Right forelimb (tissue), 1 donor: ENCODE measurements at regions not wholly inside any gene's neighbourhood (a gene's known extent, or its start where the extent isn't known, plus 50 kb on each side); places are given as distances from the start of the nearest gene placed in this dataset.

Source experiments
- DNase-seq: peaks from one replicate; pipeline ENCODE4 v3.0.0-alpha.2; 2018

DNA sequence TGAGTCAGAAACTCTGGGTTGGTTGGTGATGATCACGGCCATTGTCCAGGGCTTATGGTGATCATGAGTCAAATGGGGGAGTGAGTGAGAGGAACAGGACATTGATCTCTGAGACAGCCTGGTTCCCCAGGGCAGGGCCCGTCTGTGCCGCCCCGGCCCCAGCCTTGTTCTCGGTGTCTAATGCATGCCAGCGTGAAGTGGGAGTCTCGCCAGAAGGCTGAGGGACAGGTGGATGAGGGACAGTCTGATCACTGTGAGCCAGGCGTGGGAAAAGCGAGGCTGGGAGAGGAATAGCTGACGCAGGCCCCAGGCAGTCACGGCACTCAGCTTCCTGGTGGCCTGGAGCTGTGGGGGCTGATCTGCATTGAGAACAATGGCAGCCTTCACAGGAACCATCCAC, 208.3 kb upstream of the HDAC4 start:
- DNase-seq, result no peak

DNA sequence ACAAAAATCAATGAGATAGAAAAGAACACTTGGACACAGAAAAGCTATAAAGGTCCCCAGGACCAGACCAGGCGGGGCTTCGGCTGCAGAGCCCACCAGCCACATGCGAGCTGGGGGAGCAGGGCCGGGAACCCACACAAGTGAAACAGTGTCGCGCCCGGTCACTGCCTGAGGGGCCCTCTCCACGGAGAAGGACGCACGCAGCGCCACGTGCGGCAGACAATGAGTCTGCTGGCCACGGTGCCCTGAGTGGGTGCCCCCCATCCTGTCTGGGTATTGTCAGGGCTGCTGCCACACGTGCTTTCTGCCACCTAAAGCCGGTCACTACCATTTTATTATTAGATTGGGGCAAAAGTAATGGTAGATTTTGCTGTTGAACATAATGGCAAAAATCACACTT, 207.9 kb upstream of the HDAC4 start:
- DNase-seq, result no peak

DNA sequence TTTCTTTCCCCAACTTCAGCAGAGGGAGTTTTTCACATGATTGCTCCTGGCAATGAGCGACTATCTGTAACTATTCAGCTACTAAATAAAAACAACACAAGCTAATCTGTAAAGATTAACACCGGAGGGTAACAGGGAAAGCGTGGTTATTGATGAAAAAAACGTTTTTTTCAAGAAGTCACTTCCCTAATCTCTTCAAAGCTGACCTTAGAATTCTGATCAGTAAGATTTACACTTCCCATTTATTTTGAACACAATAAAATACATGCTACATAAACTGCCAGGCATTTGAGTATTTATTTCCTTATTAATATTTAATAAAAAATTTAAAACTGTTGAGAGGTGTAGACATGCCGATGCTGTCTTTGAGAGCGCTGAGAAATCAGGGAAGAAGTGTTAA, 207.4 kb upstream of the HDAC4 start:
- DNase-seq, result no peak

DNA sequence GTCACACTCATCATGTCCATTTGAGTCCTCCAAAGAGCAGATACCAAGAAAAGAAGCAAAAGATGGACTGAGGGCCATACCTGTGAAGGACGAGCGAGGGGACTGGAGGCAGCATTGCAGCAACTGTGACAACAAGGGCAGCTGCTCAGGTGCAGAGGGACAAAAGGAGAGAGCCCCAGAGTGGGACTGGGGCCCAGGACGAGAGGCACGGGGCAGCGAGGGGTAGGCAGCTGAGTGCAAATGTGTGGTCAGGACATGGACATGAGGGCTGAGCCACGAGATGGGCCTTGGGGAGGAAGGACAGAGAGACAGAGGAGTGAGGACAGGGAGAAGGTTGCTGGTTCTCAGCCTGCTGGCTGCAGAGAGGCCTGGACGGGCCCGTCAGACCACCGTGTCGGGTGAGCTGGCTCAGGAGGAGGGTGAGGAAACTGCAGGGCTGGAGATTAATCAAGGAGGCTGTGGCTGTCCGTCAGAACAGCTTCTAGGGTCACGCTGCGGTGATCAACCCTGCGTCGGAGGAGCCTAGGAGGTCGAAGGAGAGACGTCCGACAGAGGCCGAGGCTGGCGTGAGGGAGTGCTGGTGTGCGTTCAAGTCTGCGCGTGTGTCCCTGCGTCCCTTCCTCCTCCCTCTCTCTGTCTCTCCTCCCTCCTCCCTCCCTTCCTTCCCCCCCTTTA, 206.8 kb upstream of the HDAC4 start:
- DNase-seq, result no peak

DNA sequence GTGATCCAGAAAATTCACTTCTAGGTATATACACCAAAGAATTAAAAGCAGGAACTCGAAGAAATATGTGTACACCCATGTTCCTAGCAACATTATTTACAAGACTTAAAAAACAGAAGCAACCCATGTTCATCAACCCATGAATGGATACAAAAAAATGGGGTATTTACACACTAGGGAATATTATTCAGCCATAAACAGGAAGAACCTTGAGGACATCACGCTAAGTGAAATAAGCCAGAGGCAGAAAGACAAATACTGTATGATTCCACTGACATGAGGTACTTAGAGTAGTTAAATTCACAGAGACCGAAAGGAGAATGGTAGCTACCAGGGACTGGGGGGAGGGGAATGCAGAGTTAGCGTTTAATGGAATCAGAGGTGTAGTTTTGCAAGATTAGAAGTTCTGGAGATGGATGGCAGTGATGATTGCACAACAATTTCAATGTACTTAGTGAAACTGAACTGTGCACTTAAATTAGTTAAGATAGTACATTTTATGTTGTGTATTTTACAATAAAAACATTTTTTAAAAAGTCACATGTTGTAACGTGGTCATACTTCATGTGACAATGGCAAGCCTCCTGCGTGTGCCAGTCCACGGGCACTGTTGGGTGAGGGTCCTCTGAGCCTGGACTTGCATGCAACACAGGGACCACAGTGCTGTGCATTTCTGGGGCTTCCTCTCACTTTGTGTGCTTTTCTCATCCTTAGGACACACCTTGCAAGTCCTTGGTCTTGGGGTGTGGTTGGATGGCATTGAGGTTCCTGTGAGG, 206.1 kb upstream of the HDAC4 start:
- DNase-seq, result peak; percentile 41

DNA sequence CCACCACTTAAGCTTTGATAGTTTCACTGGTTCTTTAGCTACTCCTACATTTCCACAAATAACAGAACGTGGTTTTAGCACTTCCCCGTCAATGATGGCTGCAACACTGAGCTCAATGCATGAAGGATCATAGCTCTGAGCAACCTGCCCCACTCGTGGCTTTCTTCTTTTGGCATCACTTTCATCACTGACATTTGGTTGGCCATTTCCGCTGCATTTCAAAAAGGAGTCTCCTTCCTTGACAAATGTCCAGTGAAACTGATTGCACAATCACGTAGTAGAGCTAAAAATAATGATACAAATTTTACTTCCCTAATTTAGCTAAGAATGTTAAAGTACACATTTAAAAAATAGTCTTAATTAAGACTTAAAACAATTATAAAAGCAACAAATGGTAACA, 205.2 kb upstream of the HDAC4 start:
- no peak for DNase-seq

DNA sequence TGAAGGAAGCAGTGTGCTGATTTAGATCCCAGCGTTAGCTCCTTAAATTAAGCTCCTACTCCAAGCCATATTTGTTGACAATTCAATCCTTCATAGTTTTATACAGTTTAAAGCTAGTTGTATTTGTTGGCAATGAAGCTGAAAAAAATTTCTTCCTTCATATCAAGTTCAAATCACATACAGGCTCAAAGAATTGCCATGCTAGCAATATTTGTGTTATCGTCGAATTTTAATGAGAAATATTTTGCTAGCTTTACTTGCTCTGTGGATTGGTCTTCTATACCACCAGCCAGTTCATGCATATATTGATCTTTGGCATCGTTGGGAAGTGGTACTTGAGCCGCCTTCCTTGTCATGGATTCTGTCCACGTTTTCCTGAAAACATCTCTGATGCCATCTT, 204.6 kb upstream of the HDAC4 start:
- no peak for DNase-seq

DNA sequence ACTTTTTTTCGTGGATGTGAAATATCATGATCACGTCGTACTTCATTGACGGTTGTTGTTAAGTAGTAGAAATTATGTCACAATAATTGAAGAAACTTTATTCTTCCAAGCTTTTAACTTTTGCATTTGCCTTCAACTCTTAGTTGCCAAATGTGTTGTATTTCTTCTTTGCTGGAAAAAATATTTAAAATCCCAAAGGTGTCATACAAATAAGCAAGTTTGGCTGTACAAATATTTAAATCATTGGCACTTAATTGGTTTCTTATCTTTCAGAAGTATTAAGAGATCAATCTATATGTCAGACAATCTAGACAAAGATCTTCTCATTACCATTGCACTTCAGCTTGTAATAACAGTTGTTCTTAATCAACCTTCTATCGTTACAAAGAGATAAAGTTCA, 204.0 kb upstream of the HDAC4 start:
- no peak for DNase-seq

DNA sequence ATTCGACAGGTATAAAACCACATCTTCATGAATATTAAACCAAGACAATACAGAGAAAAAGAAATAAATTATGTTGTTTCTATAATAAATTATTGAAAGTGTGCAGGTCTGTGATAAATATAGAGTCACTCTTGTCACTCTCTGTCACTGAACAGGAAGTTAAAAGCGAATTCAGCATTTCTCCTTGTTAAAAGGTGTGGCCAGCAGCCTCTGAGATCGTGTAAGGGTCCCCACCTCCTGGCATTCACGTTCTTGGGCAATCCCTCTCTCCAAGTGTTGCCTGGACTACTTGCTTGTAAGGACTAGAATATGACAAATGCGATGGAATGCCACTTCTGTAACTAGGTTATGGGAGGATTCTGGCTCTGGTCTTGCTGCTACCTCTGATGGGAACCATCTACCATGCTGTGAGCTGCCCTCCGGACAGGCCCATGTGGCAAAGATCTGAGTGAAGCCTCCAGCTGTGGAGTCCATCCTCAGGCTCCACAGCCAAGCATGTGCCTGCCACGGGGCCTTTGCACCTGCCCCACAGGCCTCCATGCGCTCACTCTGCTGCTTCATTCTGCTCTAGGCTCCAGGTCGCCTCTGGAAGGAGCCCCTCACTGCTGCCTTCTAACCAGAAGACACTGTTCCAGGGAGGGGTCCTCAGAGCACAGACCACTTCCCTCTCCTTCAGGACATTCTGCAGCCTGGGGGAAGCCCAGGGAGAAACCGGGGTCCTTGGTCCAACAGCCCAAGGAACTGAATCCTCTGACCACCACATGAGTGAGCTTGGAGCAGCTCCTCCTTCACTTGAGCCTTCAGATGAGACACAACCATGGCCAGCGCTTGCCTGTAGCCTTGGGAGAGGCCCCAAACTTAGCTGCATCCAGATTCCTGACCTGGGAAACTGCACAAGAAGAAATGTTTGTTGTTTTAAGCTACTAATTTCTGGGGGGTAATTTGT, 202.9 kb upstream of the HDAC4 start:
- no peak for DNase-seq

DNA sequence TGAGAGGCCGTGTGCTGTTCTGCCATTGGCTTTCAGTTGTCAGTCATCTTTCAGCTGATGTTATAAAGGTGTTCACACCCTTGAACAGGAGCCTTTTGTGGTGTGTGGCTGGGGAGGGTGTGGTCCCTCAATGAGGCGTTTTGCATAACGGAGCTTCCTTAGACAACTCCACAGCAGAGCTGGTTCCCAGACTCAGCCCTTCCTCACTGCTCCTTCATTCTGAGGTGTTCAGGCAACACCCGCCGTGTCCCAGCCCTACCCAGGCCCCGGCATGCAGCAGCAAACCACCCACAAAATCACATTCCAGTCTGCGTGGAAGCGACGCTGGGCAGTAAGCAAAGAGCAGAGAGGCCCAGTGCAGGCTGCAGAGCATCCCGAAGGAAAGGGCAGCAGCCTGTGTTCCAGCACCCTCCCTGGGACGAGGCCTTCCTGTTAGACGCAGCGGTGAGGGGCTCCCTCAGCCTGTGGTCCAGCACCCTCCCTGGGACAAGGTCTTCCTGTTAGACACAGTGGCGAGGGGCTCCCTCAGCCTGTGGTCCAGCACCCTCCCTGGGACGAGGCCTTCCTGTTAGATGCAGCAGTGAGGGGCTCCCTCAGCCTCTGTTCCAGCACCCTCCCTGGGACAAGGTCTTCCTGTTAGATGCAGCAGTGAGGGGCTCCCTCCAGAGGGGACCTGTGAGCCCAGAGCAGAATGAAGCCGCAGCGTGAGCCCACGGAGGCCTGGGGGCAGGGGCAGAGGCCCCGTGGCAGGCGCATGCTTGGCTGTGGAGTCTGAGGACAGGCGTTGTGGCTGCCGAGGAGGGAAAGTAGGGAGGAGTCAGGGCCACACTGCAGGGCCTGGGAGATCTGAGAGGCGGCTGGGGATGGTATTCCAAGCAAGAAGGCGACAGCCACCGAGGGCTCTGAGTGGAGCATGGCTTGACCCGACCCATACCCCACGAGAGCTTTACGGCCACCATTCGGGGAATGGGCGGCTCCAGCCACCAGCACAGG, 201.8 kb upstream of the HDAC4 start:
- peak; percentile 38 for DNase-seq

DNA sequence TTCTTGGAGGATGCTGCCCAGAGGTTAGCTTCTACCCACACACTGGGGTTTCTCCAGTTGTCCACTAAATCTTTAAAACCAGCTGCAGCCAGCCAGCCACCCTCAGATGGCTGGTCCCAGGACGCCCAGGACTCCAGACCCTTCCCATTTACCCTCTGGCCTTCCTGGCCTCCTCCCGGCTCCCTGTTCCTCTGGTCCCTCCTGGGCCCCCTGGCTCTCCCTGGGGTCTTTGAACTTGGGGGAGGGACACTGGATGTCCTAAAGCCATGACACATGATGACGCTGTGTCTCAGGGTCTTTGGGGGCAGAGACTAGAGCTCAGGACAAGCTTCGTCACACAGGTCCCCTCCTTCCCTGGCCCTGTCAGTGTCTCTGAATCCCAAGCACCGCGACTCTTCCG, 201.1 kb upstream of the HDAC4 start:
- DNase-seq, result peak; percentile 36

DNA sequence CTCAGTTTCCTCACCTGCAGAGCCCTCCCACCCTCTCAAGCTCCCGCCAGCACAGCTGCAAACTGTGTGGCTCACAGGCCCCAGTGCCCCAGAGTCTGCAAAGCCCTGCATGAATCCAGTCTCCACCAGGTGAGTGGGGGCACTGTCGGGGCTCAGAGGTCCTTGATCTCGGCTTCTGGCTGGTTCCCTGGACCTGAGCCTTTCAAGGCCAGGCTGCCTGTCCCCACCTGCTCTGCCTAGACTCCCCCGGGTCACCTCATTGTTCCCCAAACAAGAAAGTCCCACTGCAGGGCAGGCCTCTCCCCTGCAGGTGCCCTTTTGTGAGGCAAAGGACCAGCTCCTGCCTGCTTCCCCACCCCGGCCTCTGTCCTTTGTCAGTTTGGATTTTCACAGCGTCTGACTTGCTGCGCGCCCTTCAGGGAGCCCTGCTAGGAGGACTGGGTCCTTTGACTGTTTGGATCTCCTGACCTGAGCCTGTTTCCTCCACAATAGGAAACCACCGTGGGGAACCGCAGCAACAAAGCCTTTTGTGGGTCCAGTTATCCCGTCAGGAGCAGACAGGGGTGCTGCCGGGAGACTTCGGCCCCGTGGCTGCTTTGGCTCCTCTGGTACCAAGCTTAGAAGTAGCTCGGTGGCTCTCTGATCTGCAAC, 200.5 kb upstream of the HDAC4 start:
- peak; percentile 30 for DNase-seq

DNA sequence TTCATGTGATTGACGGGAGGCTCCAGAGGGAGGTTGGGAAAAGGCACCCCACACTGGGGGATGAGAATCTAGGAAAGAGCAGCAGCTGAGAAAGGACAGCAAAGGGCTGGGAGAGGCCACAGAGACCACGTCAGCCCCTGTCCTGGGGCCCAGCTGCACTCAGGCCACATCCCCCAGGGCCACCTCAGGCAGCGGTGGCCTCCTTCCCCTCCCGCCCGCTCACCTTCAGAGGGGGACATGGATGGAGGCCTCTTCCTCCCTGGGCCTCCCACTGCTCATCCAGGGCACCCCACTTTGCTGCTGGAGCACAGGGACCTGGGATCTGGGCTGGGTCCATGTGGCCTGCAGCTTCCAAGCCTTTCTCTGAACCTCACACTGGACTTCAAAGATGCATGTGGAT, 199.8 kb upstream of the HDAC4 start:
- peak; percentile 24 for DNase-seq

DNA sequence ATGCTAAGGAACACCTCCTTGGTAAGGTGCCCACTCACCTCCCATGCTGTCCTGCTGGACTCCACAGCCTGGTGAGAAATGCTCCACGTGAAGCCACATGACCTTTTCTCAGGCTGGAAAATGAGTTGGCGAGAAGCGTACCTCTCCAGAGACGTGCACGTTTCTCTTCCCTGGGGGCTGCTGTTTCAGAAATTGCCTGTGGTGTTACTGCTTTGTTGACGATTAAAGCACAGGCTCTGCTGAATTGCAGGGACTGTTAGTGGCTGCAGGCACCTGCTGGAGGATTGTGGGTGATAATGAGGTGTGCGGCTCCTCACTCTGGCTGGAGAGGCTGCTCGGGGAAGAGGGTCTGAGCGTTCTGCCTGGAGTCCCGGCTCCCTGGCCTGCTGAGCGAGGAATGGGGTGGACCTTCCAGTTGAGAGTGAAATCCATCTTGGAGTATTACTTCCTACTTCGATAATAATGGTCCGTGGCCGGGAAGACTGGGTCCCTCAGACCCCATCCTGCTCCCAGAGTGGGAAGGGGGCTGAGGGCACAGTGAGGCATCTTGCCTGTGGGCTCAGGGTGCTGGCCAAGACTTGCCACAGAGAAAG, 199.3 kb upstream of the HDAC4 start:
- no peak for DNase-seq

DNA sequence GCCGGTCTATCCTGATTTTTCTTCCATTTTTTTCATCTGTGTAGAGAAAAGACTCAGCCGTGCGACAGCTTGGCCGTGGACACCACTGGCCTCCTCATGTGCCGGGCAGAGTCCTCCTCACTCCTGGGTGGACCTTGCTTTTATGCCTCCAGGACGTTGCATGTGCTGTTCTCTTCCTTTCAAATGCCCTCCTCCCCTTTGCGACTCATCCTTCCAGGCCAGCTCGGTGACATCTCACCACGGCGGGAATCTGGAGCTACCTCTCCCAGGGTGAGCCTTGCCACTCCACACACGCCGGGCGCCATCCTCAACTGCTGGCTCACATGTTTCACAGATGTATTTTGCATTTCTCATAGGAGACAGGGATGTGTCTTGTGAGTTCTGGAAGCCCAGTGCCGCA, 198.5 kb upstream of the HDAC4 start:
- peak; percentile 28 for DNase-seq

DNA sequence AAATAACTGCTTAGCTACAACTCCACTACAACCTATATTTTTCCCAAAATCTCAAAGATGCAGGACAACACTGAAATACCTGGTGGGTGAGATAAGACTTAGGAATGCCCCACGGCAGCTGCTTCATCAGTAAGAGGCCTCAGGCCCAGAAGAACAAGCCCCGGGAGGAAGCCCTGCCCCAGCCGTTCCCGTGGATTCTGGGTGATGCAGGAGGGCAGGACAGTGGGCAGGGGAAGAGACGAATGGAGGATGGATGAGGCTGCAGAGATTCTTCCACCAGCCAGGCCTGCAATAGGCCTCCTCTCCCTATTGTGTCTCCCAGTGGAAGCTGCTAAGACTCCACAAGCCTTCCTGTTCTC, 197.9 kb upstream of the HDAC4 start:
- no peak for DNase-seq

DNA sequence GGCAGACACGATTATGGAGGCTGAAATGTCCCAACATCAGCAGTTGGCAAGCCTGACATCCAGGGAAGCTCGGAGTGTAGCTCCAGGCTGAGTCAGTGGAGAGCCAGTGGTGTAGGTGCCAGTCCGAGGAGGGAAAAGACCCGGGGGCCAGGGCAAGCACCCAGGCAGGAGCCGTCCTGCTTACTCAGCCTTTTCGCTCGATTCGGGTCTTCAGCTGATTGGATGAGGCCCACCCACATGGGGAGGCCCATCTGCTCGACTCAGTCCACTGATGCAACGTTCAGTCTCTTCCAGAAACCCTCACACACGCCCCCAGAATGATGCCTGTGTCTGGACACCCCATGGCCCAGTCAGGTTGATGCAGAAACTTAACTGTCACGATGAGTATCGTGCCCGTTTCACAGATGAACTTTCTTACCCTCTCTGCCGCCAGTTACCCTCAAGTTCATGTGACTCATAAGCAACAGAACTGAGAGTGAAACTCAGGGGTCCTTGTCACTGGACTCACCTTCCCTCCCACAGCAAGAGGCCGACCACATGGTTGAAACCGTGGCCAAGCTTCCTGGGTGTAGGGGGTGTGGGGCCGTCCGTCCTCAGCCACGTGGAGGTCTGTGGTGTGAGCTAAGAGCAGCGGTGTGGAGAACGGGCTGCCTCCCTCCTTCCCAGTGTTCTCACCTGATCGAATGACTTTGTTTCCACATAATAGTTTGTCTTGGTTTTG, 197.4 kb upstream of the HDAC4 start:
- DNase-seq, result peak; percentile 30

DNA sequence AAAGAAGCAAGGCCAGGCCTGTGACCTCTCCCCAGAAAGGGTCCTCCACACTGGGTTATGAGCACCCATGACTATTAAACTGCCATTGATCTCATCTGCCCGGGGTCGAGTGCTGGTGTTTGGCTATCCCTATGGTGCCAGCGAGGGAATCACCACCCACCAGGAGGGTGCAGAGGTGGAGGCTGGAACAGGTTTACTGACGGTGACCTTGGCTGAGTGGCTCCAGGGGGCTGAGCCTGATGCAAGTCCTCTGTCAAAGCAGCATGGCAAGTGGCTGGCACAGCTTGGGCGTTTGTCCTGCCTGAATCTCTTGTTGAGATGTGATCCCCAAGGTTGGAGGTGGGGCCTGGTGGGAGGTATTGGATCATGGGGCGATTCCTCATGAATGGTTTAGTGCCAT, 196.4 kb upstream of the HDAC4 start:
- DNase-seq, result no peak

DNA sequence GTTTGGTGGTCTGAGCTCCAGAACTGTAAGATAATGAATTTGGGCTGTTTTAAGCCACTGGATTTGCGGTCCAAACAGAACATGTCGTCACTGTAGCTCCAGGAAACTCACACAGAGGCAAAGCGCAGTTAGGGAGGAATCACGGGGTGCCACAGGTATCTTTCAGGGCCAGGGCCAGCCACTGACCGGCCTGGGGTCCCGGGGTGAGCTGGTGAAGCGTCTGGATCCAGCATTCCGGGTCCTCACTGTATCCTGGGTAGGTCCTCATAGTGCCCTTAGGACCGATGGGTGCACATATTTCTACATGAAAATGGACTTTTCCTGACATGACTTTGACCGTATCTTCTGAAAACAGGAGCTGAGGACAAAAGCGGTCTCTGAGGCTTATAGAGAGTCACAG, 196.0 kb upstream of the HDAC4 start:
- no peak for DNase-seq

DNA sequence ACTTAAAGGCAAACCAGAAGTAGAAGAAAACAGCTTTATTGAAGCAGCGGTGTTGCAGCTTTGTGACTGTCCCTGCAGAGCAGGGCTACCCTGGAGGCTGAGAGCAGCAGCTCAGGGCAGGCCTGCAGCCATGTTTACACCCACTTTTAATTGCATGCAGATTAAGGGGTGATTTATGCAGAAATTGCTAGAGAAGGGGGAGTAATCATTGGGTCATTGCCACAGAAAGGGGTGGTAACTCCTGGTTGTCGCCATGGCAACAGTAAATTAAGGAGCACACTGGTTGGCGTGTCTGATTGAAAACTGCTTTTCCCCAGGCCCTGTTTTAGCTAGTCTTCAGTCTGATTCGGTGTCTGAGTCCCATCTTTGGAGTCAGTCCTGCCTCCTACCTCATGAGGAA, 195.4 kb upstream of the HDAC4 start:
- peak; percentile 36 for DNase-seq

DNA sequence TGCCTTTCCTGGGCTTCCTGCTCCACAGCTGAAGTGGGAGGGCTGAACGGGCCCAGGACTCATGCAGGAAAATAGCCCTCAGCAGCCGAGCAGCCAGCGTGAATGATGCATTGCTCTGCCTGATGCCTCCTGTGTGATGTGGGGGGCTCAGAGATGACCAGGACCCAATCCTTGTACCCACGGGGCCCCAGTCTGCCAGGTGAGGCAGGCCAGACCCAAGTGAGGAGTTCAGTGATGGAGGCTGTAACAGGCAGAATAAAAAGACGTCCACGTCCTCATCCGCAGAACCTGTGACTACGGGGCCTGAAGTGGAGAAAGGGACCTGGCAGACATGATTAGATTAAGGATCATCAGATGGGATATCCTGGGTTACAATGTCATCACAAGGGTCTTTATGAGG, 194.9 kb upstream of the HDAC4 start:
- DNase-seq, result peak; percentile 23
